CD4-positive, alpha-beta T cell treated with Interleukin-15 for 4 hours (primary cell): ENCODE measurements at regions not wholly inside any gene's neighbourhood (a gene's known extent, or its start where the extent isn't known, plus 50 kb on each side); places are given as distances from the start of the nearest gene placed in this dataset.

Source experiments
- DNase-seq: peaks from one replicate; pipeline ENCODE4 v3.0.0-alpha.2; 2020; ENCODE audit warnings: low spot score

- DNase-seq: no peak
Measured at GRCh38 chr10:29117781-29118180, 171.1 kb upstream of the LYZL1 start.

GRCh38 chr10:29119374-29119773 is 169.5 kb upstream of the LYZL1 start:
- DNase-seq: no peak

- no peak for DNase-seq
Measured at GRCh38 chr10:29120216-29120615, 168.7 kb upstream of the LYZL1 start.

- no peak for DNase-seq
Measured at GRCh38 chr10:29124864-29125263, 164.0 kb upstream of the LYZL1 start.

DNA sequence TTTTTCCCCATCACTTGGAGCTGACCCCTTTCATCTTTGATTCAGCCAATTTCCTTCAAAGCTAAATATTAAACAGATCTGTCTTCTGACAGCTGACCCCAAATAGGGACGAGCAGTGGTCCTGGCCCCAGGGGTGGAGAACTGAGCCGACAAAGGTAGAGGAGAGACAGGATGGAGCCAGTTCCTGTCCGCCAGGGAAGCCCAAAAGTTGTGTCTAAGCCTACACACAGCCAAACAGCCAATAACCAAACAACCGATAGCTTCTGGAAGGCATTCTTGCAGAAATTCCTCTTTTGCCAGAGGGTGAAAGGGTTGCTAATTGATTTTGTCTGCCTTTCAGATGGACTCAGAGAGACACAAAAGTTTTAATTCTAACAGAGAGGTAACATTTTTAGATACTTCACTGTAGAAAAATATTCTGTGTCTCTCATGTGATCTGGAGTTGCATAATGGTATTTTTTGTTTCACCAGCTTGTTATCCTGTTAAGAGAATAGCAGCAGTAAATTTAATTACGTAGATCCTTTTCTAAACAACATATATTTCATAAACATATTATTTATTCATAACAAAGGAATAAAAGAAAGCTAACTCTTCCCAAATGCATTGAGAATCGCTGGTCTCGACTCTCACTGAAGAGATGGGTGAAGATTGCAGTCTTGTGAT is 161.7 kb upstream of the LYZL1 start:
- no peak for DNase-seq

GRCh38 chr10:29127731-29128130 is 161.1 kb upstream of the LYZL1 start:
- no peak for DNase-seq

- no peak for DNase-seq
Measured at GRCh38 chr10:29130190-29130673, 158.6 kb upstream of the LYZL1 start.

DNA sequence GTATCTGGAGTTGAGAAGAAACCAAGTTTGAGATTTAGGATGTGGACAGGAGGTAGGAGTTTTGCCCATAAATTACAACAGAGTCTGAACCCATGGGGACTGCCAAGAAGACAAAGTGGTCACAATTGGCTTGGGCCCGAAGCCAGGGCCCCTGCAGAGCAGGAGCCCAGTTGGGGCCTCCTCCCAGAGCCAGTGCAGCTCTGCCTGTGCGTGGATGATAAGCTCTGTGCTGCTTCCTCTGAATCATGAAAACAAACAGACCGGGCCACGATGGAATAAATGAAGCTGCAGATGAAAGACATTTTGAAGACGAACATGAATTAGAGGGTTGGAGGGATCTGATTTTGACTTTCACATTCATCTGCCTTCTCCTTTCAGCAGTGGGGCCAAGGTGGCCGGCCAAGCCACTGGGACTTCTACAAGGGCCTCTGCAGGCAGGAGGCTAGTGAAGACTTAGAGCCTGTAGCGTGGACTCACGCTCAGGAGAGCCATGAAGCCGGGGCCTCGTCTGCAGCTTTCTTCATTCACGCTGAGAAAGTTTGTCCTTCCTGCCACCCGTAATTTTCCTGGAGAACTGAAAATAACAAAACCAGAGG is 156.8 kb upstream of the LYZL1 start:
- no peak for DNase-seq

DNA sequence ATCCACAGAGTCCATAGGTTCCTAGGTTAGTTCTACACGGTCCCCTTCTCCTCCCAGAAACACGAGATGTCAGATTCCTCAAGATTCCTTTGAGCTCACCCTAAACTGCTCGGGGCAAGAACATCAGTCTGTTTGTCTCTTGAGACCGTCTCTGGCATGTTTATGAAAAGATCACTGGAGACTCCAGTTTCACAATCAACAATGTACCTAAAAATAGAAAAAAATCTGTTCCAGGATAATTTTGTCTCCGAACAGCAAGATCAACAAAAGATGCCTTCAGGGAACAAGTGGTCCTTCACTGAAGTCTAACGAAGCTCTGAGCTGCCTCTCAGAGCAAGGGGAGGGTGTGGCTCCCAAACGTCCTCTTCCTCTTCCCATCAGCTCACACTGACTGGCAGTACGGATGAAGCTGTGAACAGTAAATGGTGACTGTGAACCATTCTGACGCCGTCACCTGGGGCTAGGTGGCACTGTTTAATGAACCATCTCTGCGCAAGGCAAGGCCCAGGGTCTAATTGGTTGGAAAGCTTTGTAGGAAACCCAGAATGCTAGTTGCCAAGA is 156.2 kb upstream of the LYZL1 start:
- no peak for DNase-seq

- no peak for DNase-seq
Measured at GRCh38 chr10:29135337-29135736, 153.5 kb upstream of the LYZL1 start.

DNA sequence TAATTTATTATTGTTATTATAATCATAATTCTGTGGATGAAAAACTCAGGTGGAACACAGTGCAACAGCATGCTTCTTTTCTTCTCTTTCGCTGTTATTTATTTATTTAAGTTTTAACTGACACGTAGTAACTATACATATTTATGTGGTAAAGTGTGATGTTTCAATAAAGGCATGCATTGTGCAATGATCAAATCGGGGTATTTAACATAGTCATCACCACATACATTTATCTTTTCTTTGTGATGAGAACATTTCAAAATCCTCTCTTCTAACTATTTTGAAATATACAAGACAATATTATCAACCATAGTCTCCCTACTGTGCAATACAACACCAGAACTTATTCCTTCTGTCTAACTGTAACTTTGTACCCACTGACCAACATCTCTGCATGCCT is 152.5 kb upstream of the LYZL1 start:
- DNase-seq: no peak

DNA sequence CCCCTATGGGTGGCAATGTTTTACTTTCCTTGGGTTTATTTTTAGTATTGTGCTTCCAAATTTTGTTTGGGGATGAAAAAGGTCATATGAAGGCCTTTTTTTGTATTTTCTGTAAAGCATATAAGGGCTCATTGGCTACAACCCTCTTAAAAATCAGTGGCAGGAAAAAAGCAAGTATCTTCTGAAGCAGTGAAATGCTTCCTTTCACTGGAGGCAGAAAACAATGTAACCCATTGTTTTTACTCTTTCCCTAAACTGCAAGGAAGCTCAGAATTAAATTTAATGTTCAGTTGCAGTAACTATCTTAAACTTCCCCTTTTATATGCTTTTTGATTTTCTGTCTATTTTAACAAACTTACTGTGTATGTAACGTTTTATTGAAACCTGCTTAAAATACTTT is 148.7 kb upstream of the LYZL1 start:
- DNase-seq: no peak

GRCh38 chr10:29140991-29141390 is 147.9 kb upstream of the LYZL1 start:
- no peak for DNase-seq

DNA sequence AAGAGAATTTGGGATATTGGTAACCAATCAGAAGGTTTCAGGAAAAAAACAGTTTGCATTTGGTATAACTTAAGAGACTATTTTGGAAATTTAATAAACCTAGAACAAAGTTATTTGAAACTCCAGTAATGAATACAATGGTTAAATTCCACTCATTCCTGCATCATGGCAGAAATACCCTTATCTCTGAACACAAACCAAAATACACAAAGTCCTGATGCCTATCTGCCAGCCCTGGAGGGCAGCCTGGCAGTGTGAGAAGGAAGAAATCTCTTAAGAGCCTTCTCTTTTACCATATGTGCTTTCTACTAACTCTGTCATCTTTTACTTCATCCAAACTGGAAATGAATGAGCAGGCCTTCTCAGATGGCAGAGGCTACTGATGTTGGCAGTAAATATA is 147.1 kb upstream of the LYZL1 start:
- no peak for DNase-seq

- no peak for DNase-seq
Measured at GRCh38 chr10:29142516-29143314, 146.2 kb upstream of the LYZL1 start.

GRCh38 chr10:29144126-29144525 is 144.7 kb upstream of the LYZL1 start:
- no peak for DNase-seq

DNA sequence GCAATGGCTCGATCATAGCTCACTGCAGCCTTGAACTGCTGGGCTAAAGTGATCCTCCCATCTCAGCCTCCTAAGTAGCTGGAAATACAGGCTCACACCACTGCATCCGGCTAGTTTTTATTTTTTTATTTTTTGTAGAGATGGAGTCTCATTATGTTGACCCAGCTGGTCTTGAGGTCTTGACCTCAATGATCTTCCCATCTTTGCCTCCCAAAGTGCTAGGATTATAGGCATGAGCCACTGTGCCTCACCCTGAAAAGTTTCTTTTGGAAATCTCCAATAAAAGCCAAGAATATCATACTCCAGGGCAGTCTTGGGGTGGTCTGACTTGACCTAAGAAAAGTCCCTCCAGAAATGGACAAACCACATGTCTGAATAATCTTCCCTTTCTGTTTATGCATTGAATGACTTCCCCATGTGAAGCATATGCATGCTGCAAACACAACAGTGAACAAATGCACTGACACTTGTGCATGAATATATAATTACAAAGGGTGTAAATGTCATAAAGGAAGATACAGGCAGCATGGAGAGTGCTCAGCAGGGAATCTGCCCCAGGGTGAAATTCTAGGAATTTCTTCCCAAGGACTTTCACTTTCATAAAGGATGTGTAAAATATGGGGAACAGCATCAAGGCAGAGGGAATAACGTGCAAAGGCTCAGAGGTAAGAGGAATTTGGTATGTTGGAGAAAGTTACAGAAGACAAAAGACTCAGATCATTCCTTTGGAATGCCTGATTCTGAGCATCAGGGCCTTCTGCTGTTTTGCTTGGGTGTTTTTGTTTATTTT is 142.4 kb upstream of the LYZL1 start:
- no peak for DNase-seq

DNA sequence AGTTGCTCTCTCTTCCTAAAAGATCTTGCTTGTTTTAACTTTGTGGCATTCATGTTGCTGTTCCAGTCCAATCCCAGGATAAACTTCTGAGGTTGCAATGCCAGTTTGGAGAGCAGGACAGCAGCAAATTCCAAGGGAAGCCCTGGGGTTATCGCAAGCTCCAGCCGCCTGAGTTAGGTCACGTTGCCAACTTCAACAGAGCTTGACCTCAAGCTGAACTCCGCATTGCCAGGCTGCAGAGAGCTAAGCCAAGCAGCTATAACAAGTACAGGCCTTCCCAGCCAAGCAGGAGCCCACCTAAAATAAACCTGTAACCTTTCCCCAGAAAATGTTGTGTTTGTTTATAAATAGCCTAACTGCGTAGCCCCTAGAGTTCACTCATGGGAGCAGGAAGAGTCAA is 138.9 kb upstream of the LYZL1 start:
- no peak for DNase-seq

- DNase-seq: no peak
Measured at GRCh38 chr10:29151005-29151404, 137.9 kb upstream of the LYZL1 start.

- no peak for DNase-seq
Measured at GRCh38 chr10:29157321-29157720, 131.5 kb upstream of the LYZL1 start.

DNA sequence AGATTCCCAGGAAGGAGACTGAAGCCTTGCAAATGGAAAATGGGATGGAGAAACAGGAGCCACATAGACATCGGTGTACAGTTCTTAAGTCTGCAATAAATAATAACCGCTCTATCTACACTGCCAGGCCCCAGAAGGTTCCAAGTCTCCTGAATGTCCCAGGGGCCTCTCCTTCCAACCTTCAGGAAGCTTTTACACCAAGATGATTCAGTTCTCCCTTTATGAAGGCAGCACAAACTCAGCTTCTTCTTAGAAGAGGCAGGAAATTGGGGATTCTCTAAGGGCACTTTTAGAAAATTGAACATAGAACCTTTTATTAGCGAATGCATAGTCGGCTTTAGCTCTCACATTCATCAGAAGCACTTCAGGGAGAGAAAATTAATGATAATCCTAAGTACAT is 130.8 kb upstream of the LYZL1 start:
- no peak for DNase-seq

DNA sequence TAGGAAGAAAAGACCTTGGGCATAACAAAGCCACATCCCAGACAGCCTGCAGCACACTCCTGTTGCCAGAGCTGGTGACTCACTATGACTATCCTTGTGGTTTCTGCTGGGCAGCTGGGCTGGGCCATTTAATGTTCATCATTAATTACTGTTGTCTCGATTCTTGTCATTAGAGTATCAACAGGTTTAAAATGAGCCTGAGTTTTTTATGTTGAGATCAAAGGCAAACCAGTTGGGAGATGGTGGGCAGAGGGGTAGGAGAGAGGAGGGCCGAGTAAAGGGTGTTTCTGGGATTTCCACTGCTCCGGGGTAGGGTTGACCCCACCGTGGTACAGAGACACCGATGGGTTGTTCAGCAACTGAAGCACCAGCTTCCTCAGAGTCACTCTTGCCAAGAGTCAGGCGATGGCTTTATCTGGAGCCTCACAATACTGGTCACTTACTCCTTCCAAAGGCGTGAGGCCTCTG is 128.7 kb upstream of the LYZL1 start:
- DNase-seq: no peak
